GM13976 (cell line): ENCODE measurements at regions not wholly inside any gene's neighbourhood (a gene's known extent, or its start where the extent isn't known, plus 50 kb on each side); places are given as distances from the start of the nearest gene placed in this dataset.

Source experiments
- DNase-seq: peaks from one replicate; pipeline ENCODE4 v3.0.0; 2012; ENCODE audit warnings: low spot score
- in situ Hi-C: fragments of 300-500 bp; cut with MboI; formaldehyde crosslinking; loops from one replicate; pipeline ENCODE4 v1.12.0; 2022; ENCODE audit warnings: low sequenced_read_pairs, mixed read lengths, inconsistent platforms; ENCODE audit not compliant: unreplicated experiment
- TF ChIP-seq, protein P1 (sequence below): IDR thresholded peaks from 2 replicates; pipeline ENCODE4 v1.5.1; 2012; ENCODE audit warnings: borderline replicate concordance, mild to moderate bottlenecking; ENCODE audit not compliant: insufficient read depth; ENCODE audit errors: extremely low read depth, missing control alignments, control extremely low read depth

DNA sequence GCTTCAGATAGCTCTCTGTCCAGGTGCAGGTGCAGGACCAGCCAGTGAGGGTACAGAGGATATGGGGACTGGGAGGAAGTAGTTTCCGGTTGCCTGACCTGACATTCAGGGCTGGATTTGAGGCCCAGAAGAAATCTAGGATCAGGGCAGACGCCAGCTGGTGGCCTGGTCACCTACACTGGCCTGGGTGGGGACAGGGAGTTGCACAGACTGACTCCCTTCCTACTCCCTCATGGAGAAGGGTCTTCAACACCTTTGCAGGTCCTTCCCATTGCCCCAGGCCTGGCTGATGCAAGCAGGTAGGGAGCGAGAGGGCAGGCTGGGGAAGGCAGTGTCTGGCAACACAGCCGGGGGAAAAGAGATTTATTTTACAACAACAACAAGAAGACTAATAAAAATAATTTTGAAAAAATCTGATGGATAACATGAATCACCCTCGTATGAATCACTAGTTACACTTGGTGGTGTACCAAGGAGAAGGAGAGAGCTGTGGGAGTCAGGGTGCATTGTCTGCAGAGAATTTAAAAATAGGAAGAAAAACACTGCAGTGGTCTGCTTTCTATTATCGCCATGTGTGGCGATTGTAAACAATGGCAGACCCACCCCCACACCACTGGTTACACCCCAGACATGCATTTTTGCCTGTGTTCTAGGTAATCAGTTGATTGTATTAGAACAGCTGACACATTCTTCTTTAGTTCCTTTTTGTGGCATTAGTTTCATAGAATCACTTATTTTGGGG is 62.3 kb upstream of the SNX9 start:
- DNase-seq, result no peak
- TF ChIP-seq, protein P1, sequence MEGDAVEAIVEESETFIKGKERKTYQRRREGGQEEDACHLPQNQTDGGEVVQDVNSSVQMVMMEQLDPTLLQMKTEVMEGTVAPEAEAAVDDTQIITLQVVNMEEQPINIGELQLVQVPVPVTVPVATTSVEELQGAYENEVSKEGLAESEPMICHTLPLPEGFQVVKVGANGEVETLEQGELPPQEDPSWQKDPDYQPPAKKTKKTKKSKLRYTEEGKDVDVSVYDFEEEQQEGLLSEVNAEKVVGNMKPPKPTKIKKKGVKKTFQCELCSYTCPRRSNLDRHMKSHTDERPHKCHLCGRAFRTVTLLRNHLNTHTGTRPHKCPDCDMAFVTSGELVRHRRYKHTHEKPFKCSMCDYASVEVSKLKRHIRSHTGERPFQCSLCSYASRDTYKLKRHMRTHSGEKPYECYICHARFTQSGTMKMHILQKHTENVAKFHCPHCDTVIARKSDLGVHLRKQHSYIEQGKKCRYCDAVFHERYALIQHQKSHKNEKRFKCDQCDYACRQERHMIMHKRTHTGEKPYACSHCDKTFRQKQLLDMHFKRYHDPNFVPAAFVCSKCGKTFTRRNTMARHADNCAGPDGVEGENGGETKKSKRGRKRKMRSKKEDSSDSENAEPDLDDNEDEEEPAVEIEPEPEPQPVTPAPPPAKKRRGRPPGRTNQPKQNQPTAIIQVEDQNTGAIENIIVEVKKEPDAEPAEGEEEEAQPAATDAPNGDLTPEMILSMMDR, result no peak
- in situ Hi-C loops, result no loop called here

DNA sequence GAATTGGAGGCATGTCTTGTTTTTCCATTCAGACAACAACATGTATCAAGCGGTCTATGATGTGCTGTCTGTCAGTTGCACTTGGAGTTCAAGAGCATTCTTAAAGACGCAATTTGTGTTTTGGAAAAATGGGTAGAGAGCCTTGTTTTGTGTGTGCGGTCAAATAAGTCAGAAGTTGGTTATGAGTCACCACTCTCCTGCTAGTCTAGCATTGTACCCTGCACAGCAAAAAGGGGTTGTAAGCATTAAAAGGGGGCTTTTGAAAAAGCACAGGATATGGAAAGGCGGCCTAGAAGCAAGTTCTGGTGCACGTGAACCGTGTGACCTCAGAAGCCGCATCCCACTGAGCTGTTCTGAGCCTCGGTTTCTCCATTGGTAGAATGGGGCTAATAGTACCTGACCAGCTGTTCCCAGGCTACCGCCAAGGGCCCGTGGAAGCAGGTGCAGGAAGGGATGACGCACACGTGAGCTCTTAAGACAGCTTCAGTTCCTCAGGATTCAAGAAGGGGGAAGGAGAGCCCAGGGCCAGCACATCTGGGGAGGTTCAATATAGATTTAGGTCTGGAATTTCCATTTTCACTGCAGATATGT is 61.6 kb upstream of the SNX9 start:
- TF ChIP-seq, protein P1, result no peak
- peak; percentile 50 for DNase-seq
- in situ Hi-C loops, result no loop called here

DNA sequence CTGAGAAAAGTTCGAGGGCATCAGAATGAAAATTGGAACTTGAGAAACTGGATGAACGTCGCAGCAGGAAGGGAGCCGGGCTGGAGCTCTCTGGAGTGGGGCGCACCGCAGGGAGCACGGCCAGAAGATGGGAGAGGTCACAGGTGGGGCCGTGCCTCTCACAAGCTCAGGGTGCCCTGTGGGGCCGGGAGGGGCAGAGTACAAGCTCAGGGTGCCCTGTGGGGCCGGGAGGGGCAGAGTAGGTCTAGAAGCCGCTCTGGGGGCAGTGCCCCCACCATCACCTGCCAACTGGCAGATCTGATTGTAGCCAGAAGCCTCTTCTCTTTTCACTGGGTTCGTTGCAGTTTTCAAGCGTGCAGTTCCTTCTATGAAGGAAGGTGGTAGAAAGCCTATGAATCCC is 61.1 kb upstream of the SNX9 start:
- in situ Hi-C loops, result no loop called here
- TF ChIP-seq, protein P1, result no peak
- DNase-seq, result no peak

DNA sequence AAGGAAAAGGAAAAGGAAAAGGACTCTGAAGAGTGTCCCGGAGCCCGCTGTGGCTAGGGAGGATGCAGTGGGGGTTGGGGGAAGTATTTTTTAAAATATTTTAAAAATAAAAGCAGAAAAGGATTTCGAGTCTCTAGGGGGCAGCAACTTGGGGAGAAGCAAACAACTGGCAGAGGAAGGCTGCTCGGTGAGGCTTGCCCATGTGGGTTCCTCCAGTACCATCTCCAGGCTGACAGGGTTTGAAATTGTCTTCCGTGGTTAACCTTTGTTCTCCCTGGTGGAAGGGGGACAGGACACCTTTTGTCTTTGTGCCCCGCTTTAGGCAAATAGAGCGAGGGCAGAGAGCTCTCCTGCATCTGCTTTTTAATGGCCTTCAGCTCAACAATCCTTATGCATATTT is 60.4 kb upstream of the SNX9 start:
- in situ Hi-C loops, result no loop called here
- DNase-seq, result no peak
- TF ChIP-seq, protein P1, result no peak

DNA sequence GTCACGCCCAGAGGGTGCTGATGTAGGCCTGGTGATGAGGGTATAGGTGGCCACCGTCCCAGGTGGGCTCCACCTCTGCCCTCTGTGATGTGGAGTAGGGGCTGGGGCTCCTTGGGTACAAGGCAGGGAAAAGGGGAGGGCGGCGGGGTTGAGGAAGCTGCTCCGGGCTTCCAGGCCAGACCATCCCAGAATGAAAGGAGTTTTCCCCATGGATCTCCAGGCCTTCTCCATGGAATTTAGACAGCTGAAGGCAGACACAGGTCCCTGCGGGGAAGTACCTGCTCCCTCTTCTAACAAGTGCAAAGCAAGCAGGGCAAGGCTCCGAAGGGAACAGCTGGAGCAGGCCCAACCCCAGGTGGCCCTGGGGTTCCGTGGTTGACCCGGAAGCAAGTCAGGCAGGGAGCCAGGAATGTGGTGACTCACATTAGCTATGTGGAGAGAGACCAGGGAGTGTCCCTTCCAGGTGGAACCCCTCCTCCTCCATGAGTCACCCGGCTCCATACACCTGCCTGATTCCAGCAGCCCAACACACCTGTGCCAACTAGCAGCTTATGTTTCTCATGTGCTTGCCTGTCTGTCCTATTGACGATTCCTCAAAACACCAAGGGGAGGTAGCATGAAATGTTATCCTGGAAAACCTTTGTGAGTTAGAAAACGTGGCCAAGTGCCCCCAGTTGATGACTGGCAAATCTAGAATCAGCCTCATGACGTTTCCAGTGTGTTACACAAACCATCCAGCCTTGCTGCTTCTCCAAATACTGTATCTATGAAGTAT is 59.7 kb upstream of the SNX9 start:
- no peak for DNase-seq
- in situ Hi-C loops, result no loop called here
- TF ChIP-seq, protein P1, result no peak

DNA sequence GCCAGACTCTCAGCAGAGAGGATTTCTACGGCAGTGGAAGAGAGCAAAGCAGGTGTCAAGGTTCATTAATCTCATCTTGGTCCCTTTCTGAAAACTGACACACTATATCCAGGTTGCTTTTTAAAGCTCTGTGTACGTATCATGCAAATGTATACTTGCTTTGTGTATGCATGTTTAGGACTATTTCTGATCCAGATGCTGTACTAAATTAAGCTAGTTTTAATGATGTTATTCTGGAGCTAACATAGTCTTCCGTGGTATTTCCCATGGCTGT is 59.2 kb upstream of the SNX9 start:
- in situ Hi-C loops, result no loop called here
- DNase-seq, result no peak

More for the DNA sequence above, 59.2 kb upstream of the SNX9 start:
- TF ChIP-seq, protein P1, result no peak
